ENCODE measurements at regions not wholly inside any gene's neighbourhood (a gene's known extent, or its start where the extent isn't known, plus 50 kb on each side); places are given as distances from the start of the nearest gene placed in this dataset.

DNA sequence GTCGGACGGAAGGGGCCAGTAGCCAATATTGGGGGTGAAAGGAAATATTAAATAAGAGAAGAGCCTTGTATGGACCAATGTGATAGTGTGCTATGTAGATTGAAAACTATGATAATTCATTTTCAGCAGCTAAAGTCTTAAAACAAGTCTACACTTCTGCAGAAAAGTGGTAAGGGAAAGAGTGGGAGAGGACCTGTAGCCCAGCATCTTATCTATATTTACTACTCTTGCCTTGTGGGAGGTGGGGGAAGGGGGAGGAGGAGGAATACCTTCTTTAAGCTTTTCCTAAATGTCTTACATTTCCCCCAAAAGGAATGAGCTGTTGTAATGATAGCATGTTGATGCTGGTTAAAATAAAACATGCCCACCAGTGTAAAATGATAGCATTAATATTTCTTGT, 220.0 kb upstream of the SPRY1 start (continued):
- TF ChIP-seq, protein P1, sequence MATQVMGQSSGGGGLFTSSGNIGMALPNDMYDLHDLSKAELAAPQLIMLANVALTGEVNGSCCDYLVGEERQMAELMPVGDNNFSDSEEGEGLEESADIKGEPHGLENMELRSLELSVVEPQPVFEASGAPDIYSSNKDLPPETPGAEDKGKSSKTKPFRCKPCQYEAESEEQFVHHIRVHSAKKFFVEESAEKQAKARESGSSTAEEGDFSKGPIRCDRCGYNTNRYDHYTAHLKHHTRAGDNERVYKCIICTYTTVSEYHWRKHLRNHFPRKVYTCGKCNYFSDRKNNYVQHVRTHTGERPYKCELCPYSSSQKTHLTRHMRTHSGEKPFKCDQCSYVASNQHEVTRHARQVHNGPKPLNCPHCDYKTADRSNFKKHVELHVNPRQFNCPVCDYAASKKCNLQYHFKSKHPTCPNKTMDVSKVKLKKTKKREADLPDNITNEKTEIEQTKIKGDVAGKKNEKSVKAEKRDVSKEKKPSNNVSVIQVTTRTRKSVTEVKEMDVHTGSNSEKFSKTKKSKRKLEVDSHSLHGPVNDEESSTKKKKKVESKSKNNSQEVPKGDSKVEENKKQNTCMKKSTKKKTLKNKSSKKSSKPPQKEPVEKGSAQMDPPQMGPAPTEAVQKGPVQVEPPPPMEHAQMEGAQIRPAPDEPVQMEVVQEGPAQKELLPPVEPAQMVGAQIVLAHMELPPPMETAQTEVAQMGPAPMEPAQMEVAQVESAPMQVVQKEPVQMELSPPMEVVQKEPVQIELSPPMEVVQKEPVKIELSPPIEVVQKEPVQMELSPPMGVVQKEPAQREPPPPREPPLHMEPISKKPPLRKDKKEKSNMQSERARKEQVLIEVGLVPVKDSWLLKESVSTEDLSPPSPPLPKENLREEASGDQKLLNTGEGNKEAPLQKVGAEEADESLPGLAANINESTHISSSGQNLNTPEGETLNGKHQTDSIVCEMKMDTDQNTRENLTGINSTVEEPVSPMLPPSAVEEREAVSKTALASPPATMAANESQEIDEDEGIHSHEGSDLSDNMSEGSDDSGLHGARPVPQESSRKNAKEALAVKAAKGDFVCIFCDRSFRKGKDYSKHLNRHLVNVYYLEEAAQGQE (IDR thresholded peaks at IDR 0.05; ENCODE audit: low read depth, low read length): no peak

DNA sequence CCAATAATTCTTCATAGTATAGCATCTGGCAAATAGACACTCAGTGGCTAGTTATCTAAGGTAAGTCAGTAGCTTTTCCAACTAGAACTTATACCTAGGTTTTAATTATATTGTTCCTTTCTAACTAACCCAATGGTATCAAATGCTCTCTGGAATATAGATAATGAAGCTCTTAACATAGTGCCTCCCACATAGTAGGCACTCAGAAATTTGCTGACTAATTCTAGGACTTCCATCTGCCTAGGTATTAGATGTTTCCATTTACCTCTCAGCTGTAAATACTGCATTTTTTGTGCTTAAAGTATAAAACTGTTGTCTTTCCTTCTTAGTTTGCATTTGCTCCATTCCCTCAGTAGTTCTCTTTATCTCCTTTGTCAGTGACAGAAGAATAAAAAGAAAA, 214.3 kb upstream of the SPRY1 start:
- Histone ChIP-seq H3F3A (replicated peaks; ENCODE audit: insufficient read depth) (no peaks in the 10 kb centered on the region), H3K36me3 (replicated peaks in 1 of 2; ENCODE audit: control insufficient read depth in 1 of 2, insufficient read depth in 2 of 2, low read length in 1 of 2) (peaks cover 0 to 5% of the 10 kb centered on the region in 2 experiments), H3K27ac (ENCODE audit: low read depth in 2 of 2, low read length in 1 of 2) (no peak overlapping the region), H3K27me3 (ENCODE audit: insufficient read depth) (no peaks in the 10 kb centered on the region), H3K9me3 (no peaks in the 10 kb centered on the region), H3K9me2 (no peaks in the 10 kb centered on the region), H4K20me1 (ENCODE audit: insufficient read depth) (no peaks in the 10 kb centered on the region), H3K4me1 (ENCODE audit: control insufficient read depth in 1 of 2, insufficient read depth in 2 of 2, low read depth in 1 of 2, low read length in 1 of 2) (no peaks in the 10 kb centered on the region), H3K4me3 (ENCODE audit: low read depth in 2 of 2, low read length in 1 of 2) (no peak overlapping the region), H3K4me2 (no peak overlapping the region), H3K9ac (no peak overlapping the region), H3K79me2 (ENCODE audit: insufficient read depth) (no peaks in the 10 kb centered on the region), H2AFZ (ENCODE audit: low read depth) (no peak overlapping the region)
- TF ChIP-seq YY1 (IDR thresholded peaks at IDR 0.05; ENCODE audit: low read depth) (no peak), MXI1 (IDR thresholded peaks at IDR 0.05; ENCODE audit: low read depth, low read length) (no peak), EP300 (IDR thresholded peaks at IDR 0.05; ENCODE audit: borderline replicate concordance in 1 of 2, low read depth in 1 of 2, low read length in 1 of 2) (no peak), ELF1 (IDR thresholded peaks at IDR 0.05) (no peak), POLR2AphosphoS5 (IDR thresholded peaks at IDR 0.05; ENCODE audit: low read depth, low read length) (no peak), NFIC (IDR thresholded peaks at IDR 0.05; ENCODE audit: borderline replicate concordance) (no peak), RCOR1 (IDR thresholded peaks at IDR 0.05; ENCODE audit: low read length) (no peak), RXRA (IDR thresholded peaks at IDR 0.05; ENCODE audit: borderline replicate concordance, low read depth) (no peak), SIN3A (IDR thresholded peaks at IDR 0.05; ENCODE audit: borderline replicate concordance, low read depth, low read length) (no peak), SMC3 (IDR thresholded peaks at IDR 0.05; ENCODE audit: low read depth, low read length) (no peak)
- ChIA-PET POLR2A (no interaction called here), CTCF (interaction anchor here (1.7 kb wide), 1 partner anchor 10 kb away, joined by 4 read pairs; no protein-coding TSS in a partner anchor)
- no peak for DNase-seq

DNA sequence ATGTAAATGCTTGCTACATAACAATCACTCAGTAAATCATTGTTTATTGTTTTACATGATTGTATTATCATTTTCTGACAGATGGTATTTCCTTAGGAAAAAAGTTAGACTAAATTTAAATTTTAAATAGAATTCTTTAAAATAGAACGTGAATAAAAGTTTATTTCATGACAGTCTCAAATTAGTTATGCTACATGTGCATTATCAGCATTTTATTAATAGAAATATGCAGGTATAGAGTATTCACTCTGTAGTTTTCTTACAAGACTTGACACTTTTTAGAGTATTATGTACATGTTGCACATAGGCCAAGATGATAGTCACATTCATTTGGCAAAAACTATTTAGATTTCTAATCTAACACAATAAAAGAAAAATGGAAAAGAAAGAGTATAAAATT, 213.3 kb upstream of the SPRY1 start:
- H3F3A ChIP-seq (replicated peaks; ENCODE audit: insufficient read depth): no peaks in the 10 kb centered on the region
- no peak overlapping the region for H3K9ac ChIP-seq
- H3K4me1 ChIP-seq (ENCODE audit: control insufficient read depth in 1 of 2, insufficient read depth in 2 of 2, low read depth in 1 of 2, low read length in 1 of 2): no peaks in the 10 kb centered on the region
- no peak overlapping the region for H3K4me3 ChIP-seq (ENCODE audit: low read depth in 2 of 2, low read length in 1 of 2)
- peaks cover 0 to 5% of the 10 kb centered on the region in 2 experiments for H3K36me3 ChIP-seq (replicated peaks in 1 of 2; ENCODE audit: control insufficient read depth in 1 of 2, insufficient read depth in 2 of 2, low read length in 1 of 2)
- 97% methylated on average over 1 of the region's 1 CpG for WGBS (ENCODE audit: low lambda C conversion rate)
- H3K27me3 ChIP-seq (ENCODE audit: insufficient read depth): no peaks in the 10 kb centered on the region
- H3K9me2 ChIP-seq: no peaks in the 10 kb centered on the region
- DNase-seq: no peak
- CTCF ChIA-PET: interaction anchor here (0.9 to 1.7 kb wide), 2 partner anchors 9 to 11 kb away, joined by 3 to 4 read pairs; no protein-coding TSS in a partner anchor
- POLR2A ChIA-PET: no interaction called here
- no peaks in the 10 kb centered on the region for H3K9me3 ChIP-seq
- no peaks in the 10 kb centered on the region for H4K20me1 ChIP-seq (ENCODE audit: insufficient read depth)
- no peak overlapping the region for H3K27ac ChIP-seq (ENCODE audit: low read depth in 2 of 2, low read length in 1 of 2)
- H3K79me2 ChIP-seq (ENCODE audit: insufficient read depth): no peaks in the 10 kb centered on the region
- no peak overlapping the region for H2AFZ ChIP-seq (ENCODE audit: low read depth)
- H3K4me2 ChIP-seq: no peak overlapping the region
- TF ChIP-seq POLR2AphosphoS5 (IDR thresholded peaks at IDR 0.05; ENCODE audit: low read depth, low read length): no peak
- TF ChIP-seq, protein P2, sequence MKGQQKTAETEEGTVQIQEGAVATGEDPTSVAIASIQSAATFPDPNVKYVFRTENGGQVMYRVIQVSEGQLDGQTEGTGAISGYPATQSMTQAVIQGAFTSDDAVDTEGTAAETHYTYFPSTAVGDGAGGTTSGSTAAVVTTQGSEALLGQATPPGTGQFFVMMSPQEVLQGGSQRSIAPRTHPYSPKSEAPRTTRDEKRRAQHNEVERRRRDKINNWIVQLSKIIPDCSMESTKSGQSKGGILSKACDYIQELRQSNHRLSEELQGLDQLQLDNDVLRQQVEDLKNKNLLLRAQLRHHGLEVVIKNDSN (IDR thresholded peaks at IDR 0.05; ENCODE audit: borderline replicate concordance, low read depth): no peak
- TF ChIP-seq MEF2A (IDR thresholded peaks at IDR 0.05; ENCODE audit: borderline replicate concordance, low read depth): no peak
- no peak for TF ChIP-seq TEAD4 (IDR thresholded peaks at IDR 0.05; ENCODE audit: borderline replicate concordance, insufficient read depth)
- TF ChIP-seq, protein P3, sequence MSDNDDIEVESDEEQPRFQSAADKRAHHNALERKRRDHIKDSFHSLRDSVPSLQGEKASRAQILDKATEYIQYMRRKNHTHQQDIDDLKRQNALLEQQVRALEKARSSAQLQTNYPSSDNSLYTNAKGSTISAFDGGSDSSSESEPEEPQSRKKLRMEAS (IDR thresholded peaks at IDR 0.05; ENCODE audit: low read depth): no peak
- no peak for TF ChIP-seq EZH2phosphoT487 (IDR thresholded peaks at IDR 0.05; ENCODE audit: borderline replicate concordance, low read depth)
- TF ChIP-seq, protein P1 (IDR thresholded peaks at IDR 0.05; ENCODE audit: low read depth, low read length): no peak

All from SK-N-SH (cell line).